Activated naive CD4-positive, alpha-beta T cell treated with anti-CD3 and anti-CD28 coated beads for 36 hours (primary cell): ENCODE measurements at regions not wholly inside any gene's neighbourhood (a gene's known extent, or its start where the extent isn't known, plus 50 kb on each side); places are given as distances from the start of the nearest gene placed in this dataset.
"Not testable (repeated sequence)": the region's sequence is repeated elsewhere in the genome, so short reads cannot be mapped to it uniquely, and the experiment has no call there.

Experiments used
- CTCF ChIA-PET: fragments of 350-600 bp; sonication (Branson Sonifier 250); formaldehyde crosslinking; loops from one replicate; lab custom pipeline; 2021; ENCODE audit warnings: antibody characterized with exemption; lab: Charles Lee
- DNase-seq: peaks from one replicate; pipeline ENCODE4 v3.0.0-alpha.2; 2020
- H3K27ac Mint-ChIP-seq: one replicate; pipeline ENCODE4 v1.8.0; 2021; ENCODE audit warnings: mild to moderate bottlenecking, mixed read lengths
- H3K27me3 Mint-ChIP-seq: one replicate; pipeline ENCODE4 v1.8.0; 2021; ENCODE audit warnings: low read depth, mixed read lengths
- H3K36me3 Mint-ChIP-seq: one replicate; pipeline ENCODE4 v1.8.0; 2021; ENCODE audit warnings: low read depth, mixed read lengths
- H3K4me1 Mint-ChIP-seq: one replicate; pipeline ENCODE4 v1.8.0; 2021; ENCODE audit warnings: low read depth, mixed read lengths
- H3K4me3 Mint-ChIP-seq: one replicate; pipeline ENCODE4 v1.8.0; 2021; ENCODE audit warnings: mild to moderate bottlenecking, moderate library complexity, mixed read lengths
- H3K9me3 Mint-ChIP-seq: one replicate; pipeline ENCODE4 v1.8.0; 2021; ENCODE audit warnings: mixed read lengths
- intact Hi-C: fragments of 100-400 bp; cut with micrococcal nuclease; formaldehyde crosslinking; loops from one replicate; pipeline ENCODE4 v1.15.1; 2023

DNA sequence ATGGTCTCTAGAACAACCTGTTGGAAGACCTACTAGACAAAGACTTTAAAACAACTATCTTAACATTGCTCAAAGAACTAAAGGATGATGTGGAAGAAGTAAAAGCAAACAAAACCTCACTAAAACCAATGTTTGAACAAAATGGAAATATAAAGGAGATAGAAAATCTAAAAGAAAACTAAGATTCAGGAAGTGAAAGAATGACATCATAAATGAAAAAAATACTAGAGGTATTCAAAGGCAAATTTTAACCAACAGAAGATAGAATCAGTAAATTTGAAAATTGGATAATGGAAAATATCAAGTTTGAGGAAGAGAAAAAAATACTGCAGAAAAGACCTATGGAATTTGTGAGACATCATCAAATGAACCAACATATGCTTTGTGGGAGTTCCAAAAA lies 914.1 kb upstream of the GJE1 start:
- CTCF ChIA-PET, result no interaction called here
- peaks cover 6% of the 10 kb centered on the region for H3K4me1 Mint-ChIP-seq
- peaks cover 4% of the 10 kb centered on the region for H3K36me3 Mint-ChIP-seq
- no peaks in the 10 kb centered on the region for H3K9me3 Mint-ChIP-seq
- no peak overlapping the region for H3K4me3 Mint-ChIP-seq
- DNase-seq, result no peak
- intact Hi-C loops, result no loop called here
- H3K27ac Mint-ChIP-seq, result no peak overlapping the region
- H3K27me3 Mint-ChIP-seq, result peaks cover 2% of the 10 kb centered on the region

DNA sequence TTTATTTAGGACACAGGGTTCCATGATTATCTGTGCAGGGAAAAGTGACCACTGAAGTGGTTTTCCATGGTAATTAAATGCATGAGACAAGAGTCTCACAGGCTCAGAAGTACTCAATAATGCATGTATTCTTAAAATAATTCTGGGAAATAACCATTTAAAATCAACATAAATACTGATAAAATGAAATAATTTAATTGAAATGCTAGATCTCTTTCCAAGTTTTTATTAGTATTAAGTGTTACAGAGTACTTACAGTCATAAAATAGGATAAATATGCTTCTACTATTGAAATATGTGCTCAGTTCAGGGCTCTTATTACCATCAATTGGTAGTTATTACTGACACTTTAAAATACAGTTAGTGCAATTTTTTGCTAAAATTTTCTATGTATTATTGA lies 916.0 kb upstream of the GJE1 start:
- no peak for DNase-seq
- Mint-ChIP-seq H3K9me3 (no peaks in the 10 kb centered on the region), H3K36me3 (peaks cover 4% of the 10 kb centered on the region), H3K4me3 (no peak overlapping the region), H3K27ac (no peak overlapping the region), H3K27me3 (peaks cover 2% of the 10 kb centered on the region), H3K4me1 (peaks cover 6% of the 10 kb centered on the region)
- CTCF ChIA-PET, result no interaction called here
- intact Hi-C loops, result no loop called here

DNA sequence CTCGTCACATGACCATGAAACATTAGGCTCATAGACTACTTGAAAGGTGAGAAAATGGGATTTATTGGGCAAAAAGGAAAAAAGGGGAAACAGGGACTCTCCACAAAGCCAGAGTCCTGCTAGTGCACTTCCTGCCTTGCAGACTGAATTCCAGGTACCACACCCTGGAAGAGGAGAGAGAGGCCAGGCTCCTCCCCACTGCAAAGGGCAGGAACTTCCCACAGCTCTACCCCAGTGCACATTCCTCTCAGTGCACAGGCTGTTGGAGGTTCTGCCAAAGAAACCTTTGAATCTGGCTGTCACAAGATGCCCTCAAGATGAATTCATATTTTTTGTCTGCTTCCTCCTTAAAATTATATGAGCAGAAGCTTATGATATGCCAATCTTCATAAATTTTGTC lies 920.4 kb upstream of the GJE1 start:
- DNase-seq, result no peak
- peaks cover 2% of the 10 kb centered on the region for H3K27me3 Mint-ChIP-seq
- no peaks in the 10 kb centered on the region for H3K36me3 Mint-ChIP-seq
- intact Hi-C loops, result no loop called here
- no peak overlapping the region for H3K27ac Mint-ChIP-seq
- CTCF ChIA-PET, result no interaction called here
- H3K9me3 Mint-ChIP-seq, result no peaks in the 10 kb centered on the region
- H3K4me1 Mint-ChIP-seq, result no peaks in the 10 kb centered on the region
- no peak overlapping the region for H3K4me3 Mint-ChIP-seq

DNA sequence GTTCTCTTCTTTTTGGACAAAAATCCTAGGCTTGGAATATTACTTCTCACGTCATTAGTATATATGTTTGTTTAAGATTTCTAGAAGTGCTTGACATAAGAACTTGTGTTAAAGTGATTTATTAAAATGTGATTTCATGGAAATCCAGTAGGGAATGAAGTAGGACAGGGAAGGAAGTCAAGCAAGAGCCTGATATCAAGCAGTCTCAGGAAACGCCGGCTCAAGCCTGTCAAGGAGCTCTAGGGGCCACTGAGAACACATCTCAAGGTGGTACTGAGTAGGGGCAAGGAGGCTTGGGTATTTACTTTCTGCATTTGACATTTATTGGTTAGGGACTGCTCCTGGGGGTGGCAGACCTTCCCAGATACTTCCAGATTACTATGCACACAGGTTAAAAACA lies 920.9 kb upstream of the GJE1 start:
- DNase-seq, result no peak
- no peaks in the 10 kb centered on the region for H3K4me1 Mint-ChIP-seq
- no peak overlapping the region for H3K27ac Mint-ChIP-seq
- no peaks in the 10 kb centered on the region for H3K9me3 Mint-ChIP-seq
- H3K36me3 Mint-ChIP-seq, result no peaks in the 10 kb centered on the region
- CTCF ChIA-PET, result no interaction called here
- no peak overlapping the region for H3K4me3 Mint-ChIP-seq
- intact Hi-C loops, result no loop called here
- peaks cover 2% of the 10 kb centered on the region for H3K27me3 Mint-ChIP-seq

DNA sequence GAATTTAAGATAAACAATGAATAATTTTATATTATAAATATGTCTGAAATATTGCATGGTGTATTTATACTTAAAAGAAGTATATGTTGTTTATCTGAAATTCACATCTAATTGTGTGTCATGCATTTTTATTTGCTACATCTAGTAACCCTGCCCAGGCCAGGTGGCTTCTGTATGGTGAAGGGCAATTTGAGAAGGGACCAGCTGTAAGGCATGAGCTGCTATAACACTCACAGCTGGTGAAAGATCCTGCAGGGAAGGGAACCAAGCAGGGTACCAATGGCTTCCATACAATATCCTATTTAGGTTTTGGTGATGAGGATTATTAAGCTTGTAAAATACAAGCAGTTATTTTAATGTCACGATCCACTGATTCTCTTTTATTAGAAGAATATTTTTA lies 921.8 kb upstream of the GJE1 start:
- no peaks in the 10 kb centered on the region for H3K9me3 Mint-ChIP-seq
- no peak for DNase-seq
- no peaks in the 10 kb centered on the region for H3K27me3 Mint-ChIP-seq
- intact Hi-C loops, result no loop called here
- H3K4me3 Mint-ChIP-seq, result no peak overlapping the region
- no peaks in the 10 kb centered on the region for H3K36me3 Mint-ChIP-seq
- no peak overlapping the region for H3K27ac Mint-ChIP-seq
- no peaks in the 10 kb centered on the region for H3K4me1 Mint-ChIP-seq
- CTCF ChIA-PET, result no interaction called here

DNA sequence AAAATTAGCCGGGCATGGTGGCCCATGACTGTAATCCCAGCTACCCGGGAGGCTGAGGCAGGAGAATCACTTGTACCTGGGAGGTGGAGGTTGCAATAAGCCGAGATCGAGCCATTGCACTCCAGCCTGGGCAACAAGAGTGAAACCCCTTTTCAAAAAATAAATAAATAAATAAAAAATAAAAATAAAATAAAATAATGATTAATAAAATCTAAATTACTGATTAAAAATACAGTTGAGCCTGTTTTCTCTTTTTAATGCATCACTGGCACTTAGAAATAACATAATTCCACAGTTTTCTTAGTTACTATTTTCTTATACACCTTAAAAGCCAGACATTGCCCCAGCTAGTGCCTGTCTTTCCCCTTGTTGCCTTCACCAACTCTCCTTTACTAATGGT lies 922.8 kb upstream of the GJE1 start:
- H3K4me1 Mint-ChIP-seq, result no peaks in the 10 kb centered on the region
- H3K27ac Mint-ChIP-seq, result no peak overlapping the region
- H3K9me3 Mint-ChIP-seq, result no peaks in the 10 kb centered on the region
- intact Hi-C loops, result no loop called here
- H3K4me3 Mint-ChIP-seq, result no peak overlapping the region
- no peak for DNase-seq
- CTCF ChIA-PET, result no interaction called here
- no peaks in the 10 kb centered on the region for H3K36me3 Mint-ChIP-seq
- no peaks in the 10 kb centered on the region for H3K27me3 Mint-ChIP-seq

DNA sequence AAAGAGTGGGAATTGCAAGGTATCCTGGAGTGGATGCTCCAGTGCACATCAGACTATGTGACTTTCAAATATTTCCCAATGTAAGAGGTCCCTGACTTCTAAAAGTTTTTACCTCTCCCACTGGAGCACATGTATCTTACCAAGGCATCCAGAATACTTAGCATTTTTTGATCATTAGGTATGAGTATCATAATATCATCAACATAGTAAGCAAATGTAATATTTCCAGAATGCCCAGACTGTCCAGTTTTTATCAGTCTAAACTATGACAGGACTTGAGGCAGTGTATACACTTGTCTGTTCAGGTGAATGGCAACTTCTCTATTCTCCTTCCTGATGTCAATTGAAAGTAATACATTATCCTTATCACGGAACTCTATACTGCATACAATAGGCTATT lies 924.6 kb upstream of the GJE1 start:
- Mint-ChIP-seq H3K9me3 (no peaks in the 10 kb centered on the region), H3K4me1 (no peaks in the 10 kb centered on the region), H3K27ac (no peak overlapping the region), H3K27me3 (no peaks in the 10 kb centered on the region), H3K36me3 (no peaks in the 10 kb centered on the region), H3K4me3 (no peak overlapping the region)
- intact Hi-C loops, result no loop called here
- DNase-seq, result no peak
- CTCF ChIA-PET, result no interaction called here

DNA sequence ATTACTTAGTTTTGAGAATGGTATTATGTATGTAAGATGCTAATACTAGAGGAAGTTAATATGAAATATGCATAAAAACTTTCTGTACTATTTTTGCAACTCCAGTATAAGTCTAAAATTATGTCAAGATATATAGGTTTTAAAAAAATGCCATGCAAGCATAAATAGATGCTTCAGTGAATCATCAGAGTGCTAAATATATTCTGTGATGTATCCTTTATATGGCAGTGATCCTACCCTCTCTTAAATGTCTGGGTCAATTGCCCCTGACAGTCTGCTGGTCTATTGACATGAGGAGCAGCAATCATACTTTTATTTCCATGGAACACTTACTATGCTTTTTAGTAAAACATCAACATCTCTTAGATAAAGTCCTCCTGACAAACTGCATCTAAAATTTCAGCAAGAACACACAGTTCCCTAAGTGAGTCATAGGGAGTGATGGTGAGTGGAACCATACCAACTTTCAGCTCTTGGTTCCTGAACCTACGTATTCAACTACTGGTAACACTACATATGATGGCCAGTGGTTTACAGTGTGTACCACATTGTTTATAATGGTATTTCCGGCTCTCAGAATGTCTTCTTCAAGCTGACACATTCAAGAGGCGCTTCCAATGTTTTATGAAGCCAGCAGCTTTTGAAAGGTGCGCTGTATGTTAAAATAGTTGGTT lies 928.7 kb upstream of the GJE1 start:
- H3K9me3 Mint-ChIP-seq, result no peaks in the 10 kb centered on the region

DNA sequence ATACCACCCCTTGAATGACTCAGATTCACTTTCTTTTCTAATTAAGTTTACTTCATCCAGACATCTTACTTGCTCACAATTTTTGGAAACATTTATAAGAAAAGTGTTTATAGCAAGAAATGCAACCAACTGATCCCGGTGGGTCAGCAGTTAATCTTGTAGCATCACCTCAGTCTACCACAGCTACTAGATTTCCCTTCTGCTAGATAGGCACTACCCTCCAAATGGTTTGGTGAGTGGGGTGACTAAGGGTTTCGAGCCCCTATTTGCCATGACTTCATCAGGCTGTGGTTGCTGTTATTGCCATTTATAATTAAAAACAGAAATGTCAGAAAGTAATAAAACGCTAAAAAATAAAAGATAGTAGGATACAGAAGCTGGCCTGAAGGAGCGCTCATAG lies 930.1 kb upstream of the GJE1 start:
- no peaks in the 10 kb centered on the region for H3K27me3 Mint-ChIP-seq
- intact Hi-C loops, result no loop called here
- no peak overlapping the region for H3K27ac Mint-ChIP-seq
- DNase-seq, result no peak
- no peaks in the 10 kb centered on the region for H3K4me1 Mint-ChIP-seq
- no peaks in the 10 kb centered on the region for H3K9me3 Mint-ChIP-seq
- CTCF ChIA-PET, result no interaction called here
- no peaks in the 10 kb centered on the region for H3K36me3 Mint-ChIP-seq
- no peak overlapping the region for H3K4me3 Mint-ChIP-seq

More for the DNA sequence above, 928.7 kb upstream of the GJE1 start:
- Mint-ChIP-seq H3K27ac (no peak overlapping the region), H3K4me1 (no peaks in the 10 kb centered on the region), H3K4me3 (no peak overlapping the region), H3K36me3 (no peaks in the 10 kb centered on the region), H3K27me3 (no peaks in the 10 kb centered on the region)
- intact Hi-C loops, result no loop called here
- CTCF ChIA-PET, result no interaction called here
- DNase-seq, result no peak

DNA sequence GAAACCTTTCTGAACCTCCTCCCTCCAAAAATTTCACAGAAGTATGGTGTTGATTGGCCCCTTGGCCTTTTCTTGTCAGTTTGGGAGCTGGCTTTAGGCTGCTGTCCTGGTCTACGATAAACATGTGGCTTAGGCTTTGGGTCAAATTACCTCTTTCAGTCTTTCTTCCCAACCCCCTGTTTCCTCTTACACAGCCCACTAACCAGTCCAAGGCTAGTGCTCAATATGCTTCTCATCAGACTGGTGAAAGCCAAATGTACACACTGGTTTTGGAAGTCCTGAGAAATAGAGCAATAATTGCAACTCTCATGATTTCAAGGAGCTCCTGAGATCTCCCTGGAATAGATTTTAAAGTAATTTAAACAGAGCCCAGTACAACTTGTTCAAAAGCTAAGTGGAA lies 933.7 kb upstream of the GJE1 start:
- no peak for DNase-seq
- Mint-ChIP-seq H3K36me3 (no peaks in the 10 kb centered on the region), H3K4me3 (no peak overlapping the region), H3K4me1 (no peaks in the 10 kb centered on the region), H3K27me3 (no peaks in the 10 kb centered on the region), H3K9me3 (no peaks in the 10 kb centered on the region), H3K27ac (no peak overlapping the region)
- intact Hi-C loops, result no loop called here
- CTCF ChIA-PET, result no interaction called here

DNA sequence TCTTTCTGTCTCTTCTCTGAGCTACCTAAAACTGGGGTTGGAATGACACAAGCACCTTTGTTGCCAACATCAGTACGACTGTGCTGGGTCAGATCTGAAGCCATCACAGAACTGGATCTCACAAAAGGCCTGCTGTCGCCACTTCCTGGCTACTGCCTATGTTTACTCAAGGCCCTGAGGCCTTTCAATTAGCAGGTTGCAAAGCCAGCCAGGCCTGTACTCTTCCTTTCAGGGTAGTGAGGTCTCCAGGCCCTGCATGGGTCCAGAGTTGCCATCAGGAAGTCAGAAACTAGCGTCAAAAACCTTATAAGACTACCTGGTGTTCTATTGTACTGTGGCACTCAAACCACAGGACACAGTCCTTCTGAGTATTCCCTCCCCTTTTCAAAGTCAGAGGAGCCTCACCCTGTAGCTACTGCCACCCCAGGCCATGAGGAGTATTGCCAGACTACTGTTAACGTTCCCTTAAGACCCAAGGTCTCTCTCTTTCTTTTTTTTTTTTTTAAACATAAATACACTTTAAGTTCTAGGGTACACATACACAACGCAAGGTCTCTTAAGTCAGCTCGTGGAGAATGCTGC lies 937.4 kb upstream of the GJE1 start:
- Mint-ChIP-seq H3K9me3 (no peaks in the 10 kb centered on the region), H3K4me1 (no peaks in the 10 kb centered on the region), H3K4me3 (no peak overlapping the region), H3K27ac (no peak overlapping the region), H3K36me3 (no peaks in the 10 kb centered on the region), H3K27me3 (no peaks in the 10 kb centered on the region)
- DNase-seq, result no peak
- CTCF ChIA-PET, result interaction anchor here (0.6 to 0.7 kb wide), 4 partner anchors 22 to 1997 kb away, joined by 3 to 5 read pairs (median 4); no protein-coding TSS in a partner anchor
- intact Hi-C loops, result no loop called here

DNA sequence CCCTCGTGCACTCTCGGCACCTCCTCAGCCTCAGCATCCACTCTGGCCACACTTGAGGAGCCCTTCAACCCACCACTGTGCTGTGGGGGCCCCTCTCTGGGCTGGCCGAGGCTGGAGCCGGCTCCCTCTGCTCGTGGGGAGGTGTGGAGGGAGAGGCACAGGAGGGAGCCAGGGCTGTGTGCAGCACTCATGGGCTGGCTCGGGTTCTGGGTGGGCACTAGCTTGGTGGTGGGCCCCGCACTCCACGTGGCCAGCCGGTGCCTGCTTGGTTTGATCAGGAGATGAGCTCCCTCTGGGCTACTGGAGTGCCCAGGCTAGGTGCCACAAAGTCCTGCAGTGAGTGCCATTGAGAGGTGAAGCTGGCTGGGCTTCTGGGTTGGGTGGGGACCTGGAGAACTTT lies 949.4 kb upstream of the GJE1 start:
- CTCF ChIA-PET, result no interaction called here
- Mint-ChIP-seq H3K27me3 (no peaks in the 10 kb centered on the region), H3K4me3 (no peak overlapping the region), H3K9me3 (peaks cover 11% of the 10 kb centered on the region), H3K4me1 (no peaks in the 10 kb centered on the region), H3K27ac (no peak overlapping the region), H3K36me3 (peaks cover 6% of the 10 kb centered on the region)
- DNase-seq, result no peak
- intact Hi-C loops, result no loop called here

DNA sequence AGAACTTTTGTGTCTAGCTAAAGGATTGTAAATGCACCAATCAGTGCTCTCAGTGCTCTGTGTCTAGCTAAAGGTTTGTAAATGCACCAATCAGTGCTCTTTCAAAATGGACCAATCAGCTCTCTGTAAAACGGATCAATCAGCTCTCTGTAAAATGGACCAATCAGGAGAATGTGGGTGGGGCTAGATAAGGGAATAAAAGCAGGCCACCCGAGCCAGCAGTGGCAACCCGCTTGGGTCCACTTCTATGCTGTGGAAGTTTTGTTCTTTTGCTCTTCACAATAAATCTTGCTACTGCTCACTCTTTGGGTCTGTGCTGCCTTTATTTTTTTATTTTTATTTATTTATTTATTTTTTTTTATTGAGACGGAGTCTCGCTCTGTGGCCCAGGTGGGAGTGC lies 957.3 kb upstream of the GJE1 start:
- H3K27me3 Mint-ChIP-seq, DNase-seq, intact Hi-C loops, H3K4me1 Mint-ChIP-seq, H3K36me3 Mint-ChIP-seq, H3K9me3 Mint-ChIP-seq, CTCF ChIA-PET, H3K4me3 Mint-ChIP-seq, H3K27ac Mint-ChIP-seq: not testable (repeated sequence)
